22Rv1 (cell line): ENCODE measurements at regions not wholly inside any gene's neighbourhood (a gene's known extent, or its start where the extent isn't known, plus 50 kb on each side); places are given as distances from the start of the nearest gene placed in this dataset.

Source experiments
- CTCF ChIP-seq: fragments of 450-650 bp; IDR thresholded peaks from 2 replicates; pipeline ENCODE4 v1.5.1; 2017; ENCODE audit warnings: mild to moderate bottlenecking
- ZFX ChIP-seq: fragments of 450-650 bp; IDR thresholded peaks from 2 replicates; pipeline ENCODE4 v1.6.1; 2017; ENCODE audit warnings: antibody characterized with exemption, borderline replicate concordance

GRCh38 chr12:124664395-124665111, 97.1 kb upstream of the NCOR2 start:
- TF ChIP-seq CTCF (no peak), ZFX (no peak)
